Sigmoid colon (tissue), 4 donors: ENCODE measurements at regions not wholly inside any gene's neighbourhood (a gene's known extent, or its start where the extent isn't known, plus 50 kb on each side); places are given as distances from the start of the nearest gene placed in this dataset.

Experiments used
- EP300 ChIP-seq, 4 donors: sonication (generic); formaldehyde crosslinking; IDR thresholded peaks; one replicate each; pipeline ENCODE4 v1.6.1; 2017; ENCODE audit warnings: antibody characterized with exemption in 4 of 4
- POLR2A ChIP-seq, 2 donors: fragments of 450-650 bp; IDR thresholded peaks; one replicate each; pipeline ENCODE4 v1.6.1; 2016; ENCODE audit warnings: antibody characterized with exemption in 2 of 2, mild to moderate bottlenecking in 2 of 2, moderate library complexity in 2 of 2
- POLR2AphosphoS5 ChIP-seq, 4 donors: sonication (generic); formaldehyde crosslinking; IDR thresholded peaks; one replicate each; pipeline ENCODE4 v1.6.1; 2017; ENCODE audit warnings: antibody characterized with exemption in 4 of 4
- TF ChIP-seq, protein P1 (sequence below), 4 experiments: fragments of 450-650 bp in 3 of 4; fragments of 200-600 bp in 1 of 4; IDR thresholded peaks; one replicate each; pipeline ENCODE4 v1.5.1; 2016 to 2019; ENCODE audit warnings: antibody characterized with exemption in 4 of 4, mild to moderate bottlenecking in 3 of 4, moderate library complexity in 2 of 4

DNA sequence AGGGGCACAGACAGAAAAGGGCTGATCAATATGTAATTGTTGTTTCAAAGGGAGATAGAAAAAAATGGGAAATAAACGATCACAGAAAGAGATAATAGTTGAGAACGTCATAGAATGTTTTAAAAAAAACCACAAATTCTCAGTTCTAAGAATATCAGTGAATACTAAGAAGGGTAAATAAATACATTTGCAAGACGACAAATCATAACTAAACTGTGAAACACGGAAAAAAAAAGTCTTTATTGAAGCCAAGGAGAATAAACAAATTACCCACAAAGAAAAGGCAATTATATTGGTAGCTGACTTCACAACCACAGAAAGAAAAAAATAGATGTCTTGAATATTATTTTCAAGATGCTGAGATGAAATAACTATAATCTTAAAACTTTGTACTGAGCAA, 305.2 kb upstream of the STEAP1 start:
- TF ChIP-seq, protein P1, sequence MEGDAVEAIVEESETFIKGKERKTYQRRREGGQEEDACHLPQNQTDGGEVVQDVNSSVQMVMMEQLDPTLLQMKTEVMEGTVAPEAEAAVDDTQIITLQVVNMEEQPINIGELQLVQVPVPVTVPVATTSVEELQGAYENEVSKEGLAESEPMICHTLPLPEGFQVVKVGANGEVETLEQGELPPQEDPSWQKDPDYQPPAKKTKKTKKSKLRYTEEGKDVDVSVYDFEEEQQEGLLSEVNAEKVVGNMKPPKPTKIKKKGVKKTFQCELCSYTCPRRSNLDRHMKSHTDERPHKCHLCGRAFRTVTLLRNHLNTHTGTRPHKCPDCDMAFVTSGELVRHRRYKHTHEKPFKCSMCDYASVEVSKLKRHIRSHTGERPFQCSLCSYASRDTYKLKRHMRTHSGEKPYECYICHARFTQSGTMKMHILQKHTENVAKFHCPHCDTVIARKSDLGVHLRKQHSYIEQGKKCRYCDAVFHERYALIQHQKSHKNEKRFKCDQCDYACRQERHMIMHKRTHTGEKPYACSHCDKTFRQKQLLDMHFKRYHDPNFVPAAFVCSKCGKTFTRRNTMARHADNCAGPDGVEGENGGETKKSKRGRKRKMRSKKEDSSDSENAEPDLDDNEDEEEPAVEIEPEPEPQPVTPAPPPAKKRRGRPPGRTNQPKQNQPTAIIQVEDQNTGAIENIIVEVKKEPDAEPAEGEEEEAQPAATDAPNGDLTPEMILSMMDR (IDR thresholded peaks at IDR 0.05), result no peak
- TF ChIP-seq EP300 (IDR thresholded peaks at IDR 0.05) (no peak), POLR2A (IDR thresholded peaks at IDR 0.05) (no peak), POLR2AphosphoS5 (IDR thresholded peaks at IDR 0.05) (no peak)
